Breast epithelium (tissue), 3 donors: ENCODE measurements at regions not wholly inside any gene's neighbourhood (a gene's known extent, or its start where the extent isn't known, plus 50 kb on each side); places are given as distances from the start of the nearest gene placed in this dataset.

Experiments
- CTCF ChIP-seq, 3 donors: fragments of 450-650 bp; IDR thresholded peaks; one replicate each; pipeline ENCODE4 v1.5.1; 2016 to 2017; ENCODE audit warnings: antibody characterized with exemption in 3 of 3, mild to moderate bottlenecking in 3 of 3, moderate library complexity in 3 of 3
- POLR2A ChIP-seq: fragments of 450-650 bp; IDR thresholded peaks from one replicate; pipeline ENCODE4 v1.6.1; 2016; ENCODE audit warnings: antibody characterized with exemption, mild to moderate bottlenecking, moderate library complexity

- TF ChIP-seq CTCF (IDR thresholded peaks at IDR 0.05) (no peak), POLR2A (no peak)
These were observed 230.6 kb upstream of the ZMIZ1 start for GRCh38 chr10:78838141-78838657.
